ENCODE measurements at regions not wholly inside any gene's neighbourhood (a gene's known extent, or its start where the extent isn't known, plus 50 kb on each side); places are given as distances from the start of the nearest gene placed in this dataset.
A peak's percentile ranks its signal among the peaks of the same experiment; 100 is the strongest.

DNA sequence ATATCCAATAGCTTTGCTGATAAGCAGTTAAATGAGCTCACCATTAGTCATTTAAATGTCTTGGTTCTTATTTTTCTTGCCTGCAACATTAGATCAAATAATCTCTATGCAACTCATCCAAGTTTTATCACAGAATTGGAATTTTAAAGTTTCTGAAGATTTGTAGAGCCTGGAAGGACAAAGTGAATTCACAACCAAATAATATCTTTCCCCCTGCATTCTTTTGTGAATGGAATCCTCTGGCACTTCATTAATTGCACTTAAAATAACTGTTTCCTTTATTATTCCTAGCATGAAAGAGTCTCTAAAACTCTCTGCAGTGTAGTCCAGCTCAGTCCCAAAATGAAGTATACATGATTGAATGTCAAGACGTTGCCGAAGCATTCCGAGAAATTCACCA lies 345.6 kb upstream of the TGFBR2 start:
- no peak for DNase-seq (ENCODE audit: low read depth in 2 of 3, low spot score in 1 of 3)

DNA sequence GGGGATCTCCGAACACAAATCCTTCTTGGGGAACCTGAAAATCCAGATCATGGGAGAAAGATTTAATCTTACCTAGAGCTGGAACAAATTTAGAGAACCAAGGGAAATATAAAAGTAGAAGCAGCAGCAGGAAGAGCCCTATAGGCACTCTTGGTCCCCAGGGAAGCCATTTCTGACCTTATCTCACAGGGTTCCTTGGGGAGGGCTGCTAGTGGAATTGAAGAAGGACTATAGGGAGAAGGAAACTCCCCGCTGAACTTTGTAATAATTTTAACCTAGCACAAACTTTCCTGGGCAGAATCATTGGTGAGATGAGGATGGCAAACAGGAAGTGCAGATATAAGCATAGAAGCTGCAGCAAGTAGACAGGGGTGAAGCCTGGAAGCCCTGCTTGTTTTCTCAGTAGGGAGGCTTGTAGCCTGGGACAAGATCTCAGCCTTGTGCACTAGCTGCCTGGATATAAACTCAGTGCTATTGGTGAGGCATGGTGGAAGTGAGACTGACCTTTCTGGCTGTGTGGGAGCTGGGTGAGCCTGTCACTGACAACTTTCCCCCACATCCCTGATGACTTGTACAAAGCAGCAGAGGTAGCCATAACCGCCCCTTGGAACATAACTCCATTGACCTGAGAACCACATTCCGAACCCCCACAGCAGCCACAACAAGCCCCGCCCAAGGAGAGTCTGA lies 343.0 kb upstream of the TGFBR2 start:
- DNase-seq (ENCODE audit: low read depth in 2 of 3, low spot score in 1 of 3) = no peak

DNA sequence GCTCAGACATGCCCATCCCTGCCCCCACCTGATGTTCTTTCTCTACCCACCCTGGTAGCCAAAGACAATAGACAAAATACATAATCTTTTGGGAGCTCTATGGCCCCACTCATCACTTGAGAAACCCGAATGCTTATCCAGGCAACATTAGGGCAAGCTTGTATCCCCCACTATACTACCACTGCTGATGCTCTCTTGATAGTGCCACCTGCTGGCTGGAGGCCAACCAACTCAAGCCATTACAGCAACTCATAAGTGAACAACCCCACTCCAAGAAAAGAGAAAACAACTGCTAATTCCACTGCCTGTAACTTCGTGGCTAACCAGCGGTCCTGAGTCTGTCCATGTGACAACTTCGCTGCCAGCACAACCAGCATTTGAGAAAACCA lies 342.5 kb upstream of the TGFBR2 start:
- no peak for DNase-seq (ENCODE audit: low read depth in 2 of 3, low spot score in 1 of 3)

DNA sequence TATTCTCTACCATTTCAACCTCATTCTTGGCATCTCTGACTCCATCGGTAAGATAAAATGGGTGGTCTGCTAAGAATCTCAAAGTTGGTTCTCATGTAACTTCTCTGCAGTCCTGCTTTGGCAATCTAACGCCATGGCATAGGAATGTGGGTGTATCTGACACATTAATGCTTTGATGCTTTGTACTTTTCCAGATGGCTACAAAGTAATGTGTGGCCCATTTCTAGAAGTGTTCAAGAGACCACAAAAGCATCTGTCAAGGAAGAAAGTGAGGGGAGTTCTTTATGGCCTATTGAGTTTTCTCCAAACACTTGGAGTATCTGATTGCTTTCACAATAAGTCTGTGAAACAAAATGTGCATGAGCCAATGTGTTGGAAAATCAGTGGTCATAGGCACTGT lies 339.9 kb upstream of the TGFBR2 start:
- DNase-seq (ENCODE audit: low read depth in 2 of 3, low spot score in 1 of 3) = no peak

DNA sequence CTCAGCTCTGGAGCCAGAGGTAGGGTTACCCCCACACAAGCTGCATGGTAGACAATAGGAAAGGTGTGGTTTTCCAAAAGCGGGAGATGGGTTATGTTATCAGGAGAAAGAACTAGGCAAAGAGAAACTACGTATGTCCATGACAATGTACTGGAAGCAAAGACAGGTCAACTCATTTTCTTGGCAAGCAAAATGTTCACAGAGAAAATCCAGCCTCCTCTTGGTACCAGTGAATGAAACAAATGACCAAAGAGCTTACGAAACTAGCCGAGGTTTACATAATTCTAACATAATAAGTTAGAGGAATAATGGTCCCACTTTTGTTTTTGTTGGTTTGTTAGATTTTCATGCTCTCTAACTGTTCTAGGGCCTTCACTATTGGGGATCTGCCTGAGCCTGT lies 338.1 kb upstream of the TGFBR2 start:
- DNase-seq (ENCODE audit: low read depth in 2 of 3, low spot score in 1 of 3) = no peak

DNA sequence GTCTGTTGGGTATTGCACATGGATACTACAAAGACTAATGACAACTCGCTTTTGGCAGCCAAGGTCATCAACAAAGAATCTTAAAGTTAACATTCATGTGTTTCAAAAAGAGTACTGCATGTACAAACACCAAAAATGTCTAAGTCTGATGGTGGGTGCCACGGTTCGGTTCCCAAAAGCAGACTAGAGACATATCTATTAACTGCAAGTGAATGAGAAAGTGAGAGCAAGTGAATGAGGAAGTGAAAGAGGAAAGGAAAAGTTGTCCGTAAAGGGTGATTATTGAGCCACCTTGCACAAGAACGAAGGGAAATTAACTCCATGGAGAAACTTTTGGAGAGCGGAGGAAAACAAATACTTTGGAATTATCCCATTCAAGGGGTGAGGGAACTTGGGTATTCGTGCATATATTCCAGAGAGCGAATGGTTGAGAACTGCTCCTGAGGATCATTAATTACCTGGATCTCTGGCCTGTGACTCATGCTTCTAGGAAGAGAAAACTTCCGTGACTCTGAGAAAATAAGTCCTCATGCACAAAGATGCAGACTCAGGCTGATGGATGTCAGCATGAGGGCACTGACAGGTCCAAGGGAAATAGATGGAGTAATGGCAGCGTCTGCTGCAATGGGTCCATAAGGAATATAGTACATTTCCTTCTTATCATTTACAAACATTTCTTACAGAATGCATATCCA lies 336.5 kb upstream of the TGFBR2 start:
- no peak for DNase-seq (ENCODE audit: low read depth in 2 of 3, low spot score in 1 of 3)

DNA sequence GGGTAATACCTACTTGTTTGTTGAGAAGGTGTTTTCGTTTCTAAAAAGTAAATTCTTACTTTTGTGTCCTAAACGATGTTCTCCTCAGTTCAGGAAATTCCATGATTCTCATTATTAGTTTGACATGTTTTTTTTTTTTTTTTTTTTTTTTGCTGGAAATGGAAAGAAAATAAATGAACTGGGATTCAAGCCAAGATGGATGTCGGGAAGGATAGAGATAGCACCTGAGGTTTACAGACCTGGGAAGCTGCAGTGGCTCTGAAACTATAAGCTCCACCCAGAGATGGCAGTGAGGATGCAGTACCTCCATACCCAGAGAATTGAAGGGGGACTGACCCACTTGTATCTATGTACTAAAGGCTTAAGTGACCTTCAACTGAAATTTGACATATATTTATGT lies 334.6 kb upstream of the TGFBR2 start:
- DNase-seq (ENCODE audit: low read depth in 2 of 3, low spot score in 1 of 3) = no peak

DNA sequence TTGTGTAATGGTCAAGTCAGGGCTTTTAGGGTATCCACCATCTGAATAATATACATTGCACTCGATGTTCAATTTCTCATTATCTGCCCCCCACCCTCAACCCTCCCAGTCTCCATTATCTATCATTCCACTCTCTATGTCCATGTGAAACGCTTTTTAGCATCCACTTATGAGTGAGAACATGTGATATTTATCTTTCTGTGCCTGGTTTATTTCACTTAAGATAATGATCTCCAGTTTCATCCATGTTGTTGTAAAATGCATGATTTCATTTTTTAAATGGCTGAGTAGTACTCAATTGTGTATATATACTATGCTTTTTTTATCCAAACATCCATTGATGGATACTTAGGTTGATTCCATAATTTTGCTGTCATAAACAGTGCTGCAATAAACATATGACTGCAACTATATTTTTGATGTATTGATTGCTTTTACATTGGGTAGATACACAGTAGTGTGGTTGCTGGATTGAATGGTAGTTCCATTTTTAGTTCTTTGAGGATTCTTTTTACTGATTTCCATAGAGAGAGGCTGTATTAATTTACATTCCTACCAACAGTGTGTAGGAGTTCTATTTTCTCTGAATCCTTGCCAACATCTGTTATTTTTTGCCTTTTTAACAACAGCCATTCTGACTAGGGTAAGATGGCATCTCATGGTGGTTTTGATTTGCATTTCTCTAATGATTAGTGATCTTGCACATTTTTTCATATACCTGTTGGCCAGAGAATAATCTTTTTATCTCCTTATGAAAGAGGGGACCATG lies 332.9 kb upstream of the TGFBR2 start:
- no peak for DNase-seq (ENCODE audit: low read depth in 2 of 3, low spot score in 1 of 3)

DNA sequence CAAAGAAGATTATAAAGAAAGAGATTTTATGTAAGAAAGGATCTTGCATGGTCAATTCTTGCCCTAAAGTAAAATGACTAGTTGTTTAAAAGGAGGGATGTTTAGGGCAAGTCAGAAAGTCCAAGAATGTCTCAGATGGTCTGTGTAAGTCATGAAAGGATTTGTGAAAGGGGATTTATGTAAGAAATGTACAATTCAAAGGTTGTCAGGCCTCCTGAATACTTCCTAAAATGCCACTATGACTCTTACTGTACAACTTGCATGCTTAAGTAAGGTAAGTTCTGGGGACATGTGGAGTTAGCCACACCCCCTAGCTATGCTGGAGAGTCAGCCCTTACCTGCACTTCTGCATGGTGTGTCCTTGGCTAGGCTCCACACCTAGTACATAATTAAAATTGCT lies 328.9 kb upstream of the TGFBR2 start:
- DNase-seq (ENCODE audit: low read depth in 2 of 3, low spot score in 1 of 3) = no peak

DNA sequence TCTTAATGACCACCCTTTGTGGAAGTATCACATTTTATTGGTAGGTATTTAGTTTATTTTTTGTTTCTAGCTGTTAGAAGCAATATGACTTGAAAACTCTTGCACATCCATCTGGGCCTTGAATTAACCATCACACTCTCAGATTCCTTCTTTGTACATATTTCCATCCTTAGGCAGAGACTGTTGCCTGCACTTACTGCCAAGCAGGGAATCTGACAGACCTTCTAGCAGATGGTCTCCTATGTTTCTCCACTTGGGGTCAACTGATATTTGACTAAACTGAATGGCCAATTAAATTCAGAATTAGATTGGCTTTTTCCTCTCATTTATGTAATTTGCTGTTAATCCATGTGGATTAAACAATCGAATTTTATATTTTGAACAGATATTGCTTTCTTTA lies 324.9 kb upstream of the TGFBR2 start:
- no peak for DNase-seq (ENCODE audit: low read depth in 2 of 3, low spot score in 1 of 3)

DNA sequence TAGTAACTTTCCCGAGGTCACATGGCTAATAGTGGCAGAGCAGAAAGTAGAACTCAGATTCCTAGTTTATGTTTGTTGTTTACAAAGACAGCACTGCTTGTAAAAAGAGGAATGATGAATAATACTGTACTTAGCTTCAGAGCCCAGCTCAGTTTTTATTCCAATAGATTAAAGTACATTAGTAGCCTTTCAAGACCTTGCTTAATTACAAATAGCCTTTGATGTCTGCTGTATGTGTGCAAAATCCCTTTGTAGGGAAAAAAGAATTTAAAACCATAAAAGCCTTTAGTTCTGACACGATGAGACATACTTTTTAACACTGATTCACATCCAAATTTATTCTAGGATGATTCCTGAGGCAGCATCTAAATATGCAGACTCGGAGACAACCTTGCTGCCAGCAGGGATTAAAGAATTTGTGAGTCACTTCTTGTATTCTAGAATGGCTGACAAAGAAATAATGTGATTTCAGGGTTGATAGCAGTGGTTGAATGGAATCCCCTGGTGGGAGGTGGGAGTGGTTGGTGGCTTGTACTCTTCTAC lies 324.2 kb upstream of the TGFBR2 start:
- no peak for DNase-seq (ENCODE audit: low read depth in 2 of 3, low spot score in 1 of 3)

DNA sequence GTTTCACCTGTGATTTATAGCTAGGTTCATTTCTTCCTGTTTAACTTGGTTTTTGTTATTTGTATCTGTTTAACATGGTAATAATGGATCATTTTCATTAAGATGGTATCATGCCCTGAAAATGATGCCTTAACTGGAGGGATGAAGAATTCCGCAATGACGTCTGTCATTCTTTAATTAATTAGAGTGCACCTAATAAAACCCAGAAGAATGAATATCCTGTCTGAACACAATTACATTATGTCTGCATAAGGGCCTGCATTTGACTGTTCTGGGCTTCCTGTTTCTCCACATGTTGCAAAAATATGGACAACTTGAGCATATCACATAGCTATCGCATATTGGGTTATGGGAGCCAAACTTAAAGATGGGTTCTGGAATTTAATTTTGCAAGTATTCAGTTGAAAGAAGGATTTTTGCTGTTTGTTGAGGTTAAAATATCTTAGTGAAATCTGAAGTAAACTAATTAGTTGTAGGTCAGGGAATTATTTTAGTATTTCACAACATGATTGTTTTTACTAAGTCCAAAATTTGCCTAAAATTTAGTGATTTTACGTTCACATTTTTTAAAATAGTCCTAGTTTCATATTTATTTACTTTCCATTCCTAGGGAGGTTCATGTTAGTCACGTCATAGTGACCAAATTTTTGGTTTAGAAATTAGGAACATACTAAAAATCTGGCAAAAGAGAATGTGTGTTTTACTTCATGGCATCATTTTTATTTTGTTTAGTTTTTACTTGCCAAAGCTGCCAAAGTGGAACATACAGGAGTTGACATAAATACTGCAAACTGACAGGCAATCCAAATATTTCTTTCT lies 321.0 kb upstream of the TGFBR2 start:
- DNase-seq (ENCODE audit: low read depth in 2 of 3, low spot score in 1 of 3) = no peak

DNA sequence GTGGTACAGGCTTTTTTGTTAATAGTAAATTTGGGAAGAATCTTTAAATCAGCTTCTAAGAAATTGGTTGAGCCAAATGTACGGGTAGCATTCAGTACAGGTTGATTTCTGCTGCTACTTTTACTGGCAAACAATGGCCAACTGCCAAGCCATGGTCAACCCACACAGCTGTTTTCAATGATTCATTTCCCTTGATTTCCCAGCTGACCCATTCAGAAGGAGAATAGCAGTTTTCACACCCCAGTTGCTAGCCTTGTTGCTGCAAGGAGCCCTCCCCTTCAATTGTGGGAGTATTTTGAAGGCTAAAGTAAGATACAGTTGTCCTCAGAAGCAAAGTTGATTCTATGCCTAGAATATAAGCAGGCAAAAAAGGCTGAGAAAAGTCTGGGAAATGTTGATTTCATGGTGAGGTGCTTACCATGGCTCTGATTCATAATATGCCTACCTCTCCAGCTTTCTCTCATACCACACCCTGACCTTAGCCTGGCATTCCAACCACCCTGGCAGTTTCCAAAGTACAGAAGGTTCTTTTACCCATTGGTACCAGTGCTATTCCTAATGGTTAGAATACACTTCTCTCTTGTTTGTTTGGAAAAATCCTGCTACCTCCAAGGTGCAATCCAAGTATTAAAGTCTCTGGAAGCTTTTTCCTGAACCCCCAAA lies 320.3 kb upstream of the TGFBR2 start:
- peak in 1 of 3 donors; percentile 12 for DNase-seq (ENCODE audit: low read depth in 2 of 3, low spot score in 1 of 3)

DNA sequence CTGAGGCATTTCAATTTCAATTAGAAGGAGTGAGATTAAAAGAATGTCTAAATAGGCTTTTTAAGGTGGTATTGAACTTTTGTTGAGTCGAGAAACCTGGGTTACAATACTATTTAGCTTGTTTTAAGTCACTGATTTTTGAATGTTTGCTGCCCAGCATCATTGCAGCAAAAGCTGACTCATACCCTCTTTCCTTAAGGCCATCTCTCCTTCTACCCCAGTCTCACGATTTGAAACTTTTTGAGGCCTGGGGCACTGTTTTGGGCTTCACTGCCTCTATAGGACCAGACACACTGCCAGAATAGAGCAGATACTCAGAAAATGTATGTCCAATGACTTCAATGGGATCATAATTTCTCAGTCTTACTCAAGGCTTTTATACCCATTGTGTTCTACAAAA lies 319.6 kb upstream of the TGFBR2 start:
- DNase-seq (ENCODE audit: low read depth in 2 of 3, low spot score in 1 of 3) = no peak

DNA sequence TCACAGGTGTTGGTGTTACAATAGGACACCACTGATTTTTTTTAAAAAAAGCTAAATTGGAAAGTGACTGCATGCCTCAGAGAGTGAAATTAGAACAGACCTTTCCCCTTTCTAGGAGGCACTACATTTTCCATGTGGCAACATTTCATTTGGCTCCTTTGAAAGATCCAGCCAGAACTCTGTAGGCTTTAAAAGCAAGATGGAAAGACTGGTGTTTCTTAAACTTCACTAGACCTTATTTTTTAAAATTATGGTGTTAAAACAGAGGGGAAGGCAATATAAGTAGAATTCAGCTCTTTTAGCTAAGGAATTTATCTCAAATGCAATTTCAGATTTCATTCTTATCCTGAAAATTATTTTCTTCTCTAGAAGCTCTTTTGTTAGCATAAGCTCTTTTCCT lies 317.6 kb upstream of the TGFBR2 start:
- no peak for DNase-seq (ENCODE audit: low read depth in 2 of 3, low spot score in 1 of 3)

DNA sequence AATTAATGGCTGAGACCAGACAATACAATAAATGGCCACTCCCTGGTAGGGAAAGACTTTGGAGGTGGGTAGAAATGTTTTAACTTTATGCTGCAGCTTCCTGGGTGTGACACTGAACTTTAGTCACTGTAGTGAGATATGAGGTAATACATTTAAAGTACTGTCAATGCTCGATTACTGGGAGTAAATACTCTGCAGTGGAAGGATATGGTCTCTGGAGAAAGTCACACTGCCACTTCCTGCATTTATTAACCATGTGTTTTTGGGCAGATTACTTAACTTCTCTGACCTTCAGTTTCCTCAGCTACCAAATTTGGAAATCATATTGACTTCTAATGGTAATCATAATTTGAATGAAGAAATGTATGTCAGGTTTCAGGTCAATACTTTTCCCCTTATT lies 317.1 kb upstream of the TGFBR2 start:
- DNase-seq (ENCODE audit: low read depth in 2 of 3, low spot score in 1 of 3) = no peak

DNA sequence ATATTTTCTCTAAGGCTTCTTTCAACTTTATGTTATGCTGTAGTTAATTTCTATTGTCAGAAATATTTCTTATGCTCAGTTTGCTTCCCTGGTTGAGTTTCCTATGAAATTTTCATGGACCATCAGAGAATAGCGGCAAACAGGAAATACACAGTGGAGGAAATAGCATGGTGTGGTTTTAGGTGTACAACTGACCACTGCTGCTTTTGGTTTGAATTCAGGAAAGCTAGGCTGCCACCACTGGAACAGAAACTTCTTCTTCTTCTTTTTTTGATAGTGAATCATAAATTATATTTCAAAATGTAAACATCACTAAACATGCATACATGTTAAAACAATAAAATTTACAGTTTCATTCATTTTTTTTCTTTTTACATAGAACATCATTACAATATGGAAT lies 316.6 kb upstream of the TGFBR2 start:
- DNase-seq (ENCODE audit: low read depth in 2 of 3, low spot score in 1 of 3) = no peak

DNA sequence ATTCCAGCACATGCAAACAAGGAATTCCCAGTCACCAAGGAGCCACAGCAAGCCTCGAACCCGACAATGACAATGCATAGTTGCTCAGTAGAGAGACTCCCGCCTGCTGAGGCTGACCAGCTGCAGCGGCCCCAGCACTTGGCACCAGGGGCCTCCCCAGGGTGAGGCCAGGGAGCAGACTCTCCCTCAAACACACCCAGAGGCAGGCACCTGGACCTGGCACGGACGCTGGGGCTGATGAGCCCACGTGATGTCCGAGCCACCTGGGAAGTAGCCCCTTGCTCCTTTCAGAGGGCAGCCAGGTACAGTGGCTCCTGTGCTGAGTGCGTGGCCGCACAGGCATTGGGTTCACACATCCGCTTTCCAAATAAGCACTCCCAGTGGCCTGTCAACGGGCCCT lies 315.9 kb upstream of the TGFBR2 start:
- no peak for DNase-seq (ENCODE audit: low read depth in 2 of 3, low spot score in 1 of 3)

DNA sequence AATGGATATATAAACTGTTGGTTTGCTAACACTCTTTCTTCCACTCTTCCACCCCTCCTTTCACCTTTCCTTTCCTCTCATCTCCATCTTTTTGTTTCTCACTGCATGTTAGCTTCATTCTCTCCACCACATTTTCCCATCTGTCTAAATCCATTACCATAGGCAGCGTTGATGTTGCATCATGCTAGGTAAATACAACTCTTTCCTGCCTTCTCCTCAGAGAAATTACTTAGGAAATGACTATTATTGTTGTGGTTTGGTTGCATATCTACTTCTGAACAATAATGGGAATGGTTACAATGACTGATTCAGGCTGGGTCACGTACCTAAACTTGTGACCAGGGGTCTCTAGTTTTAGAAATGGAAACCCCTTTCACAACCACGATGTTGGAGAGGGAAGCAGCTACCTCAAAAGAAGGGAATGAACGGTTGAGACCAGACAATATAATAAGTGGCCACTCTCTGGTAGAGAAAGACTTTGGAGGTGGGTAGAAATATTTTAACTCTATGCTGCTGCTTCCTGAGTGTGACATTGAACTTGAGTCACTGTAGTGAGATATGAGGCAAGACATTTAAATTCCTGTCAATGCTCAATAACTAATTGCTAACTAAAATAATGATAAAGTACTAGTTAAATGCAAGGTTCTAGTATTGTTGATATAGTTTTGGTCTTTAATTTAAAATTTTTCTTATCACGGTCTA lies 314.1 kb upstream of the TGFBR2 start:
- DNase-seq (ENCODE audit: low read depth in 2 of 3, low spot score in 1 of 3) = no peak

DNA sequence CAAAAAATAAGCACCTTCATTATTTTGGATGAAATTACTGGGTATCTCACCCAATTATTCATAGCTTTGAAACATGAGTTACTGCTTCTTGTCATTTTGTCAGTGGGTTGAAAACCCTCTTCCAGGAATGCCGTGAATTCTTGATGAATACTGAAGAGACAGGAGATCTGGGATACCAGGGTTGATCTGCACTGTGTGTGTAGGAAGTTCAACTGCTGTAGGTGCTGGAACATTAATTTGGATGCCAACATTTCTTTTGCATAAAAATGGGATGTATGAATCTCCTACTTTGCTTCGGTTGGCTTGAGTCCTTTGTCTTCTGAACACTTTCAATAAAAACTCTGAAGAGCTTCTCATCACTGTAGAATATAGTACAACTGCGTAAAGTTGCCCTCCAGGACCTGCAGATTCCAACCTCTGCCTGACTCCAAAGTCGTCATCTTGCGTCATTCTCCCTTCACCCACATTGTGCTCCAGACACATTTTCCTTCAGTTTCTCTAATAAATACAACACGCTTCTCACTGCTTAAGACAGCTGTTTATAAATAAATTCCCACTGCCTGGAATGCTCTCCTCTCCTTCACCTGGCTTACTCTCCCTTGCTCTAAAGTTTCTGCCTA lies 312.7 kb upstream of the TGFBR2 start:
- no peak for DNase-seq (ENCODE audit: low read depth in 2 of 3, low spot score in 1 of 3)

Data from stimulated activated CD4-positive, alpha-beta T cell treated with anti-CD3 and anti-CD28 coated beads, Interleukin-12 subunit alpha, Interleukin-12 subunit beta, amount 100 ng/mL, for 48 hours (primary cell).